ENCODE measurements at regions not wholly inside any gene's neighbourhood (a gene's known extent, or its start where the extent isn't known, plus 50 kb on each side); places are given as distances from the start of the nearest gene placed in this dataset.

DNA sequence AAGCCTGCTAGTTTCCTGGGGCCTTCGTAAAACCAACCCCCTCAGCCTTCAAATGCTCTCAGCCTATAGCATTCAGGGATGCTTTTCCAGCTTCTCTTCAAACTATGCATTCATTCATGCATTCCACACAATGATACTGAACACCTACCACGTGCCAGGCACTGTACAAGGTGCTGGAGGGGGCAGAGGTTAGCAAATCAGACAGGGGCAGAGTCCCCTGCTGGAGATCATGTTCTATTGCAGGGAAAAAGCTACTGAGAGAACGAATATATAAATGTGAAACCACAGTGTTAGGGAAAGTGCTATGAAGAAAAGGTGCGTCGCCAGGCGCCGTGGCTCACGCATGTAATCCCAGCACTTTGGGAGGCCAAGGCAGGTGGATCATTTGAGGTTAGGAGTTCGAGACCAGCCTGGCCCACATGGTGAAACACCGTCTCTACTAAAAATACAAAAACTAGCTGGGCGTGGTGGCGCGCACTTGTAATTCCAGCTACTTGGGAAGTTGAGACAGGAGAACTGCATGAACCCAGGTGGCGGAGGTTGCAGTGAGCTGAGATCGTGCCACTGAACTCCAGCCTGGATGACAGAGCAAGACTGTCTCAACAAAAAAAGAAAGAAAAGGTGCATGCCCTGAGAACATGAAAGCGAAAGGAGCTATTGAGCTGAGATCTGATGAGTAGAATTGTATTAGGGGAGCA is 64.6 kb upstream of the CALN1 start:
- TF ChIP-seq, protein P1, sequence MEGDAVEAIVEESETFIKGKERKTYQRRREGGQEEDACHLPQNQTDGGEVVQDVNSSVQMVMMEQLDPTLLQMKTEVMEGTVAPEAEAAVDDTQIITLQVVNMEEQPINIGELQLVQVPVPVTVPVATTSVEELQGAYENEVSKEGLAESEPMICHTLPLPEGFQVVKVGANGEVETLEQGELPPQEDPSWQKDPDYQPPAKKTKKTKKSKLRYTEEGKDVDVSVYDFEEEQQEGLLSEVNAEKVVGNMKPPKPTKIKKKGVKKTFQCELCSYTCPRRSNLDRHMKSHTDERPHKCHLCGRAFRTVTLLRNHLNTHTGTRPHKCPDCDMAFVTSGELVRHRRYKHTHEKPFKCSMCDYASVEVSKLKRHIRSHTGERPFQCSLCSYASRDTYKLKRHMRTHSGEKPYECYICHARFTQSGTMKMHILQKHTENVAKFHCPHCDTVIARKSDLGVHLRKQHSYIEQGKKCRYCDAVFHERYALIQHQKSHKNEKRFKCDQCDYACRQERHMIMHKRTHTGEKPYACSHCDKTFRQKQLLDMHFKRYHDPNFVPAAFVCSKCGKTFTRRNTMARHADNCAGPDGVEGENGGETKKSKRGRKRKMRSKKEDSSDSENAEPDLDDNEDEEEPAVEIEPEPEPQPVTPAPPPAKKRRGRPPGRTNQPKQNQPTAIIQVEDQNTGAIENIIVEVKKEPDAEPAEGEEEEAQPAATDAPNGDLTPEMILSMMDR (IDR thresholded peaks at IDR 0.05): peak; percentile 22
- TF ChIP-seq EZH2 (IDR thresholded peaks at IDR 0.05): no peak
